Right lobe of liver (tissue), 4 donors: ENCODE measurements at regions not wholly inside any gene's neighbourhood (a gene's known extent, or its start where the extent isn't known, plus 50 kb on each side); places are given as distances from the start of the nearest gene placed in this dataset.

Experiments
- CTCF ChIP-seq, 4 donors: fragments of 200-600 bp in 3 of 4; fragments of 450-650 bp in 1 of 4; IDR thresholded peaks; one replicate each; pipeline versions ENCODE4 v1.5.1 to v1.8.0; 2016 to 2022; ENCODE audit warnings: antibody characterized with exemption in 4 of 4, mild to moderate bottlenecking in 2 of 4
- POLR2A ChIP-seq: fragments of 450-650 bp; IDR thresholded peaks from one replicate; pipeline ENCODE4 v1.6.1; 2017; ENCODE audit warnings: antibody characterized with exemption, mild to moderate bottlenecking
- donor health status: DM: no; HTN: no; CAD: no.
- donor health status: DM: no; HTN: no; CAD: no.
- donor health status: DM: no; HTN: yes; CAD: no.

DNA sequence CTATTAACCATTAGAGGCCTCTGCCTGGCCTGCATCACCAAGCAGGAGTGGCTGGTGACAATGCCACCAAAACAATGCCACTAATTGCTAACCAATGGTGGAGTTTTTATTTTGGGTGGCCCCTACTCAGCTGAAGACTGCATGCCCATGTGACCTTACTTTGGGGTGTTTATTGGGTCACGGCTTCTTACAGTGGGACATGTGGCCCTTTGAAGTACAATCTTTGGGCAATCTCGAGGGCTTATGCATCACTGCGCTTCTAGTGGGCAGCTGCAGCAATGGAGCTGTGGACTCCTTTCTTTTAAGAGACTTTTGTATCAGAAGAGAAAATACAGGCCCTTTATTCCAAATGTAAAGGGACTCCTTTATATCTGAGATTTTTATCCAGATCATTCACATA, 85.7 kb downstream of the IGLL5 start:
- TF ChIP-seq CTCF (IDR thresholded peaks at IDR 0.05) (no peak), POLR2A (no peak)
